Mucosa of rectum (tissue), 2 donors: ENCODE measurements at regions not wholly inside any gene's neighbourhood (a gene's known extent, or its start where the extent isn't known, plus 50 kb on each side); places are given as distances from the start of the nearest gene placed in this dataset.

ENCODE experiments used
- H3K27ac ChIP-seq, 2 donors: one replicate each; pipeline ENCODE4 v1.7.0; 2013; ENCODE audit warnings: inconsistent platforms in 2 of 2, low read depth in 2 of 2, low read length in 2 of 2
- H3K27me3 ChIP-seq, 2 donors: one replicate each; pipeline ENCODE4 v1.7.0; 2013; ENCODE audit warnings: low read length in 2 of 2; ENCODE audit not compliant: control insufficient read depth in 2 of 2, insufficient read depth in 2 of 2
- H3K36me3 ChIP-seq, 2 donors: one replicate each; pipeline ENCODE4 v1.7.0; 2013; ENCODE audit warnings: low read length in 2 of 2; ENCODE audit not compliant: control insufficient read depth in 2 of 2, insufficient read depth in 2 of 2
- H3K4me1 ChIP-seq, 2 donors: one replicate each; pipeline ENCODE4 v1.7.0; 2013; ENCODE audit warnings: low read length in 2 of 2, mild to moderate bottlenecking in 1 of 2; ENCODE audit not compliant: control insufficient read depth in 2 of 2, insufficient read depth in 2 of 2
- H3K4me3 ChIP-seq, 2 donors: one replicate each; pipeline ENCODE4 v1.7.0; 2013; ENCODE audit warnings: low read length in 2 of 2
- H3K9ac ChIP-seq, 2 donors: one replicate each; pipeline ENCODE4 v1.7.0; 2013; ENCODE audit warnings: low read length in 2 of 2, low read depth in 1 of 2, mild to moderate bottlenecking in 1 of 2
- H3K9me3 ChIP-seq, 2 donors: one replicate each; pipeline ENCODE4 v1.7.0; 2013; ENCODE audit warnings: low read length in 2 of 2; ENCODE audit not compliant: control insufficient read depth in 2 of 2
- donor health status: healthy.
- donor health status: Normal muscosa, but diverticular disease.

- H3K9me3 ChIP-seq, result no peaks in the 10 kb centered on the region
- no peak overlapping the region for H3K9ac ChIP-seq
- H3K4me1 ChIP-seq, result no peaks in the 10 kb centered on the region
- no peaks in the 10 kb centered on the region for H3K27me3 ChIP-seq
- H3K36me3 ChIP-seq, result no peaks in the 10 kb centered on the region
- H3K4me3 ChIP-seq, result no peak overlapping the region
- H3K27ac ChIP-seq, result no peak overlapping the region
These were observed 213.0 kb upstream of the IL12B start for GRCh38 chr5:159543326-159543725.

DNA sequence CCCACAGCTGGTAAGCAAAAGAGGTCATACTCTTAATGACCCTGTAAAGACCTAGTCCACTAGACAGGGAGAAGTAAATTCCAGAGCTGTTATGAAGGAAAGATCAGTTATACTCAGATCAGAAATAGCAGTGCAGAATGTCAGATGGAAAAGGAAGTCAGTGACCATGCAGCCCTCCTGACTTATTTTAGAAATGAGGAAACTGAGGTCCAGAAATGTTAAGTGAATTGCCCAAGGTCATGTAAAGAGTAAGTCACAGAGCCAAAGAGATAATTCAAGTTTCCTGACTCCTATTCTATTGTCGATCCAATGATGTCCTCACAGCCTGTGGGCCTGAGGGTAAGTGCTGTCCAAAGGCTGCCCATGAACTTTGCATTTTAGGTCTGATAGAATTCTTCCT lies 214.9 kb upstream of the IL12B start:
- Histone ChIP-seq H3K27ac (no peak overlapping the region), H3K27me3 (no peaks in the 10 kb centered on the region), H3K36me3 (no peaks in the 10 kb centered on the region), H3K4me3 (no peak overlapping the region), H3K9ac (no peak overlapping the region), H3K4me1 (no peaks in the 10 kb centered on the region), H3K9me3 (no peaks in the 10 kb centered on the region)

DNA sequence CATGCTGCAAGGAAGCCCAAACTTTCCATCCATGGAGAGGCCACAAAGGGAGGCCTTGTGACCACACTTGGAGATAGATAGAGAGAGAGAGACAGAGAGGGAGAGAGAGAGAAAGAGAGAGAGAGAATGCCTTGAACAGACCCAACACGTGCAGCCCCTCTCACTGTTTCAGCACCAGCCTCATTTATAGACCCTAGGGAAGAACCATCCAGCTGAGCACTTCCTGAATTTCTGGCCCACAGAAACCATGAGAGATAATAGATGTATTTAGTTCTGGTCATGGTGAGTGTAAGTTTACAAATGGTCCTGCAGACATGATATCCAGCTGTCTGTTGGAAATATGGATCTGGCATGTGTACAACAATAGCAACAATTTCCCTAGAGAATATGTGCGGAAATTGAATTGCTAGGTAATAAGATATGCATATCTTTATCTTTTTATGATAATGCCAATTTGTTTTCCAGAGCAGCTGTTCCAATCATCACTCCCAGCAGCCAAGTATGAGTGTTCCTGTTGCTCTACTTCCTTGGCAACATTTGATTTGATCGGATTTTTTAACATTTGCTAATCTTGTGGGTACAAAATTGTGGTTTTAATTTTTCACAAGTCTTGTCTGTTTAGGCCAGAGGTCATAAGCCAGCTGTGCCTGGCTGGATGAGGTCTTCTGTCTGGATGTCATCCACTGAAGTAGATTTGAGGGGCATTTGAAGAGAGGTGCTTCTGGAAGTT lies 217.3 kb upstream of the IL12B start:
- Histone ChIP-seq H3K9ac (no peak overlapping the region), H3K27ac (no peak overlapping the region), H3K9me3 (no peaks in the 10 kb centered on the region), H3K4me3 (no peak overlapping the region), H3K27me3 (no peaks in the 10 kb centered on the region), H3K36me3 (no peaks in the 10 kb centered on the region), H3K4me1 (no peaks in the 10 kb centered on the region)

GRCh38 chr5:159548517-159548916 lies 218.2 kb upstream of the IL12B start:
- no peaks in the 10 kb centered on the region for H3K4me1 ChIP-seq
- H3K27ac ChIP-seq, result no peak overlapping the region
- H3K27me3 ChIP-seq, result no peaks in the 10 kb centered on the region
- H3K9me3 ChIP-seq, result no peaks in the 10 kb centered on the region
- no peak overlapping the region for H3K4me3 ChIP-seq
- H3K9ac ChIP-seq, result no peak overlapping the region
- no peaks in the 10 kb centered on the region for H3K36me3 ChIP-seq

DNA sequence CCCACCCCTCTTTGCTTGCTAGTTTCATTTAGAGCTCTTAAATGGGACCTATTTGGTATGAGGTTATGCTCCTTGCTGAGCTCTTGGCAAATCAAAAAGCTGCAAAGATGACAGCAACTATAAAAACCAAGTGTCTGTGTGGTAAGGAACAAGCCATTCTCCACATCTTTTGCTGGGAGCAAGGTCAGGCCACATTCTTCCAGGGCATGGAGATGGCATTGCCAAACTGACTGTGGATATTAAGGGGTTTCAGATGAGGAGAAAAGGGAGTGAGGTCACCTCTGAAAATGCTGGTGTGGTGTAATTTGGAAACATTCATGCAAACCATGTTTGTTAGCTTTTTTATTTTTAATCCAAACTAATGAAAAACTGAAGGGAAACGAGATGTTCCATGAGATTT lies 218.8 kb upstream of the IL12B start:
- no peaks in the 10 kb centered on the region for H3K27me3 ChIP-seq
- no peak overlapping the region for H3K4me3 ChIP-seq
- H3K36me3 ChIP-seq, result no peaks in the 10 kb centered on the region
- no peaks in the 10 kb centered on the region for H3K4me1 ChIP-seq
- no peak overlapping the region for H3K27ac ChIP-seq
- no peak overlapping the region for H3K9ac ChIP-seq
- no peaks in the 10 kb centered on the region for H3K9me3 ChIP-seq

DNA sequence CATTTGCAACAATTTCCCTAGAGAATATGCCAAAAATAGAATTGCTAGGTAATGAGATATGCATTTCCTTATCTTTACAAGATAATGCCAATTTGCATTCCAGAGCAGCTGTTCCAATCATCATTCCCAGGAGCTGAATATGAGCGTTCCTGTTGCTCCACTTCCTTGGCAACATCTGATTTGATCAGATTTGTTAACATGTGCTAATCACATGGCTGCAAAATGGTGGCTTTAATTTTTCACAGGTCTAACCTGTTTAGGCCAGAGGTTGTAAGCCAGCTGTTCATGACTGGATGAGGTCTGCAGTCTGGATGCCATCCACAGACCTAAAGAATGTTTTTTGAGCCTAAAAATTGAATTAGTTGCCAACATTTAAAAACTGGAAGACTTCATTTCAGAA lies 220.7 kb upstream of the IL12B start:
- Histone ChIP-seq H3K27ac (no peak overlapping the region), H3K9me3 (no peaks in the 10 kb centered on the region)

DNA sequence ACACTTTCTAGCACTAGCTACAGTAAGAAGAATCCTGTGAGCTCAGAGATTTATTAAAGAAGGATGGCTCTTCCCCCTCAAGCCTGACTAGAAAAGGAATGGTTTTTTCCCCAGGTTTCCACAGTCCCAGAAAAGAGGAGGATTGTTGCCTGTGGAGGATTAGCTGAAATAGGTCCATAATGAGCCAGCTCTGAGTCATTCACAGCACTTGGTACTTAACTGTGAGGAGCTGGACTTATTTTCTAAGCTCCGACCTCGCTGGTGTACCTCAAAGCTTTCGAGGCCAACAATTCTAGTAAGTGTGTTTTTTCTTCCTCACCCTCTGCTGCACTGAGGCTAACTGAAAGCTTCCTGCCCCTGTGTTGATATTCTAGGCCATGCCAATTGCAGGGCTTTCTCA lies 222.5 kb upstream of the IL12B start:
- Histone ChIP-seq H3K36me3 (no peaks in the 10 kb centered on the region), H3K27me3 (no peaks in the 10 kb centered on the region), H3K9me3 (no peaks in the 10 kb centered on the region), H3K4me3 (no peak overlapping the region), H3K4me1 (no peaks in the 10 kb centered on the region), H3K9ac (no peak overlapping the region), H3K27ac (no peak overlapping the region)

More for the DNA sequence above, 220.7 kb upstream of the IL12B start:
- Histone ChIP-seq H3K4me3 (no peak overlapping the region), H3K9ac (no peak overlapping the region), H3K27me3 (no peaks in the 10 kb centered on the region), H3K4me1 (no peaks in the 10 kb centered on the region), H3K36me3 (no peaks in the 10 kb centered on the region)

- Histone ChIP-seq H3K4me3 (no peak overlapping the region), H3K9ac (no peak overlapping the region), H3K27ac (no peak overlapping the region), H3K4me1 (no peaks in the 10 kb centered on the region), H3K27me3 (no peaks in the 10 kb centered on the region), H3K36me3 (no peaks in the 10 kb centered on the region), H3K9me3 (no peaks in the 10 kb centered on the region)
These were observed 223.5 kb upstream of the IL12B start for GRCh38 chr5:159553792-159554191.

DNA sequence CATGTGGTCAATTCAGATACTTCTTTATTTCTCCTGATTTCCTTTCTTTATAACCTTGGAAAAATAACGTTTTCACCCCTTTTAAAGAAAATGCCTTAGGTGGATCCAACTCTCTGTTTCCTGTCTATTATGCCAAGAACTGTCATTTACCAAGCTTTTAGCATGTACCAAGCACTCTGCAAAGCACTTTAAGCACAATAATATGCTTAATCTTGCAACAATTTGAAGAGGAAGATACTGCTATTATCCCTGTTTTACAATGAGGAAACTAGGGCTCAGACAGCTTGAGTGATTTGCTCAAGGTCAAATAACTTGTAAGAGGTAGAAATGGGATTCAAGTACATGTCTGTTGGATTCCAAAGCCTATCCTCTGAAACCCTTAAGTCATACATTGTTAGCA lies 224.8 kb upstream of the IL12B start:
- no peaks in the 10 kb centered on the region for H3K27me3 ChIP-seq
- H3K36me3 ChIP-seq, result no peaks in the 10 kb centered on the region
- H3K4me1 ChIP-seq, result no peaks in the 10 kb centered on the region
- H3K9me3 ChIP-seq, result no peaks in the 10 kb centered on the region
- no peak overlapping the region for H3K9ac ChIP-seq
- no peak overlapping the region for H3K27ac ChIP-seq
- no peak overlapping the region for H3K4me3 ChIP-seq

DNA sequence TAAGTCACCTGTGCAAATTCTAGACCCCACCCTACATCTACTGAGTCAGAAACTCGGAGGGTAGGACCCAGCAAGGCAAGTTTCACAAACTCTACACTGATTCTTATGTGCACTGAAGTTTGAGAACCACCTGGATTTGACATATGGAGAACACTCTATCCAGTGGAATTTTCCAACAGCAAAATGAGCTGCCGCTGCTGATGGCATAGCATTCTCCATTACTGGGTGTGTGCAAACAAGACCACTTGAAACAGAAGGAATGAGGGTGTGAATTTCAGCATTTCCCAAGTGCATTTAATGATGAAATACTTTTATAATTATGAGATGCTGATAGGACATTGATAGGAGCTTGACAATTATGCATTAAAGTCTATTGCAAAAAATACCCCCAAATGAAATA lies 229.1 kb upstream of the IL12B start:
- Histone ChIP-seq H3K9ac (no peak overlapping the region), H3K36me3 (no peaks in the 10 kb centered on the region), H3K4me1 (no peaks in the 10 kb centered on the region), H3K4me3 (no peak overlapping the region), H3K27me3 (no peaks in the 10 kb centered on the region), H3K27ac (no peak overlapping the region), H3K9me3 (no peaks in the 10 kb centered on the region)

- Histone ChIP-seq H3K27me3 (no peaks in the 10 kb centered on the region), H3K4me1 (no peaks in the 10 kb centered on the region), H3K36me3 (no peaks in the 10 kb centered on the region), H3K9me3 (no peaks in the 10 kb centered on the region), H3K27ac (no peak overlapping the region), H3K4me3 (no peak overlapping the region), H3K9ac (no peak overlapping the region)
These were observed 229.8 kb upstream of the IL12B start for GRCh38 chr5:159560088-159560487.
